A673 (cell line): ENCODE measurements at regions not wholly inside any gene's neighbourhood (a gene's known extent, or its start where the extent isn't known, plus 50 kb on each side); places are given as distances from the start of the nearest gene placed in this dataset.

Experiments
- CTCF ChIP-seq: fragments of 300-800, 200-600 bp; sonication (generic); conservative IDR thresholded peaks from 2 replicates; pipeline ENCODE4 v1.5.1; 2017; ENCODE audit warnings: low read depth, mild to moderate bottlenecking, antibody characterized with exemption, low read length, moderate library complexity, mixed read lengths
- EZH2 ChIP-seq: fragments of 200-600 bp; sonication (generic); IDR thresholded peaks from 2 replicates; pipeline ENCODE4 v1.6.1; 2017; ENCODE audit warnings: borderline replicate concordance, low read depth, mild to moderate bottlenecking, mixed read lengths, antibody characterized with exemption, low read length; ENCODE audit not compliant: poor library complexity, severe bottlenecking

GRCh38 chr4:41475402-41475801, 62.6 kb upstream of the LIMCH1 start:
- TF ChIP-seq CTCF: no peak
- no peak for TF ChIP-seq EZH2
